ENCODE measurements at regions not wholly inside any gene's neighbourhood (a gene's known extent, or its start where the extent isn't known, plus 50 kb on each side); places are given as distances from the start of the nearest gene placed in this dataset.
"Not testable (repeated sequence)": the region's sequence is repeated elsewhere in the genome, so short reads cannot be mapped to it uniquely, and the experiment has no call there.

- DNase-seq (ENCODE audit: low read depth in 2 of 2) = not testable (repeated sequence)
Observed at GRCh38 chr6:133789449-133789848, 99.5 kb upstream of the TCF21 start.

- DNase-seq (ENCODE audit: low read depth in 2 of 2) = not testable (repeated sequence)
Observed at GRCh38 chr6:133790756-133791155, 98.2 kb upstream of the TCF21 start.

- not testable (repeated sequence) for DNase-seq (ENCODE audit: low read depth in 2 of 2)
Observed at GRCh38 chr6:133795051-133795450, 93.9 kb upstream of the TCF21 start.

GRCh38 chr6:133796235-133796634, 92.7 kb upstream of the TCF21 start:
- DNase-seq (ENCODE audit: low read depth in 2 of 2) = no peak

GRCh38 chr6:133799043-133799442, 89.9 kb upstream of the TCF21 start:
- no peak for DNase-seq (ENCODE audit: low read depth in 2 of 2)

GRCh38 chr6:133802861-133803260, 86.1 kb upstream of the TCF21 start:
- no peak for DNase-seq (ENCODE audit: low read depth in 2 of 2)

- DNase-seq (ENCODE audit: low read depth in 2 of 2) = no peak
Observed at GRCh38 chr6:133804265-133804664, 84.6 kb upstream of the TCF21 start.

- no peak for DNase-seq (ENCODE audit: low read depth in 2 of 2)
Observed at GRCh38 chr6:133805876-133806275, 83.0 kb upstream of the TCF21 start.

- no peak for DNase-seq (ENCODE audit: low read depth in 2 of 2)
Observed at GRCh38 chr6:133806382-133807140, 82.4 kb upstream of the TCF21 start.

GRCh38 chr6:133807501-133807900, 81.4 kb upstream of the TCF21 start:
- DNase-seq (ENCODE audit: low read depth in 2 of 2) = no peak

- DNase-seq (ENCODE audit: low read depth in 2 of 2) = no peak
Observed at GRCh38 chr6:133809406-133809805, 79.5 kb upstream of the TCF21 start.

GRCh38 chr6:133811557-133811956, 77.4 kb upstream of the TCF21 start:
- no peak for DNase-seq (ENCODE audit: low read depth in 2 of 2)

GRCh38 chr6:133812446-133812845, 76.5 kb upstream of the TCF21 start:
- DNase-seq (ENCODE audit: low read depth in 2 of 2) = not testable (repeated sequence)

- no peak for DNase-seq (ENCODE audit: low read depth in 2 of 2)
Observed at GRCh38 chr6:133814238-133814637, 74.7 kb upstream of the TCF21 start.

- DNase-seq (ENCODE audit: low read depth in 2 of 2) = no peak
Observed at GRCh38 chr6:133814797-133815196, 74.1 kb upstream of the TCF21 start.

GRCh38 chr6:133815313-133815712, 73.6 kb upstream of the TCF21 start:
- no peak for DNase-seq (ENCODE audit: low read depth in 2 of 2)

GRCh38 chr6:133816171-133816570, 72.7 kb upstream of the TCF21 start:
- DNase-seq (ENCODE audit: low read depth in 2 of 2) = no peak

GRCh38 chr6:133817460-133818047, 71.4 kb upstream of the TCF21 start:
- no peak for DNase-seq (ENCODE audit: low read depth in 2 of 2)

GRCh38 chr6:133818320-133818719, 70.6 kb upstream of the TCF21 start:
- no peak for DNase-seq (ENCODE audit: low read depth in 2 of 2)

GRCh38 chr6:133820208-133820607, 68.7 kb upstream of the TCF21 start:
- no peak for DNase-seq (ENCODE audit: low read depth in 2 of 2)

- DNase-seq (ENCODE audit: low read depth in 2 of 2) = no peak
Observed at GRCh38 chr6:133827766-133828165, 61.1 kb upstream of the TCF21 start.

GRCh38 chr6:133833949-133834359, 55.0 kb upstream of the TCF21 start:
- DNase-seq (ENCODE audit: low read depth in 2 of 2) = no peak

GRCh38 chr6:133834472-133835170, 54.3 kb upstream of the TCF21 start:
- DNase-seq (ENCODE audit: low read depth in 2 of 2) = no peak

All from stimulated activated CD8-positive, alpha-beta memory T cell treated with anti-CD3 and anti-CD28 coated beads, Interleukin-15, amount 100 ng/mL, for 4 hours (primary cell).